H1 (cell line): ENCODE measurements at regions not wholly inside any gene's neighbourhood (a gene's known extent, or its start where the extent isn't known, plus 50 kb on each side); places are given as distances from the start of the nearest gene placed in this dataset.
A peak's percentile ranks its signal among the peaks of the same experiment; 100 is the strongest.

Experiments used
- CREB1 ChIP-seq: IDR thresholded peaks from 2 replicates; pipeline ENCODE4 v1.6.1; 2012; ENCODE audit warnings: inconsistent platforms
- NANOG ChIP-seq: IDR thresholded peaks from 2 replicates; pipeline ENCODE4 v1.6.1; 2011; ENCODE audit warnings: low read length, low read depth, mild to moderate bottlenecking, inconsistent platforms; ENCODE audit not compliant: insufficient read depth, poor library complexity, severe bottlenecking
- SRF ChIP-seq: IDR thresholded peaks from 2 replicates; pipeline ENCODE4 v1.6.1; 2011; ENCODE audit warnings: mild to moderate bottlenecking, low read depth, low read length, moderate library complexity

DNA sequence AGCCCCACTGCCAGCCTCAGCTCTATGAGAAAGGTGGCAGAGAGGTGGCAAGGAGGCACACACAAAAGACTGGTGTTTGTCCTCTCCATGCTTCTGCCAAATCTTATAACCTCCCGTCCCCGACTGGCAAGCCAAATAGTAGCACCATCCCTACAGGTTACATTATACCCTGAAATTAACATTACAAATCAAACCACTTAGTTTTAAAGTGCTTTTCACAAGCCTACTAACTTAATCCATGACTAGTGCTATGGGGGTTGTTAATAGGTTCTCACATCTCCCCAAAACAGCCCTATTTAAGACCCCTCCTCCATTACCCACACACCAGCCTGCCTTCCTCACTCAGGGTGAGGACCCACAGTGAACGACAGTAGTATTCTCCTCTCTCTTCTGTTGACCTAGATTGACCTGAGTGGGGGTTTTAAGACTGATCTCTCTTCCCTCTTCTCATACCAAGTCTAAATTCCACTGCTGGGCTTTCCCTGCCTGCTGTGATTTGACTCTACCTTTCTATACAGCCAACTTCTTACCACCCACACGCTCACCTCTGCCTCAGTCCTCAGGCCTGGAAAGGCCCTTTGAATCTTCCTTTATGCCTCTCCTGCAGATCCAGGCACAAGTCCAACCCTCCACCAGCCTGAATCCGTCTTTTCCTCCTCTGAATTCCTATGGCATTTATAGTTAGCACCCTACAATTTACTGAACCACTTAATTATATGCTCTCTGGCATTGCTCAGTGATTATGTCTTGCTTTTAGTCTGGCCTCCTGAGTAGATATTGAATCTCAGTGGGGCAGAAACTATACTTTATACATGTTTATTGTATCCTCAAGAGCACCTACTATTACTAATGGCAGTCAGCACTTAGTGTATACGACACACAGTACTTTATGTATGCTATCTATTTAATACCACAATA, 116.1 kb downstream of the TMEM174 start (continued):
- peak; percentile 77 for TF ChIP-seq NANOG
- TF ChIP-seq CREB1 = no peak
- TF ChIP-seq SRF = no peak
